Lung (tissue), 11 donors: ENCODE measurements at regions not wholly inside any gene's neighbourhood (a gene's known extent, or its start where the extent isn't known, plus 50 kb on each side); places are given as distances from the start of the nearest gene placed in this dataset.
A peak's percentile ranks its signal among the peaks of the same experiment; 100 is the strongest.

ENCODE experiments used
- ATAC-seq: fragments of 200-7000 bp; cut with Tn5 transposase; one replicate; pipeline ENCODE4 v1.9.1; 2020; ENCODE audit warnings: moderate number of reproducible peaks; ENCODE audit not compliant: insufficient read depth, low FRiP score
- DNase-seq, 3 donors: peaks; one replicate each; pipeline ENCODE4 v3.0.0-alpha.2; 2013 to 2017
- H3K27ac ChIP-seq, 2 donors: one replicate each; pipeline ENCODE4 v1.5.1; 2013; ENCODE audit warnings: mild to moderate bottlenecking in 2 of 2, moderate library complexity in 2 of 2, control low read depth in 1 of 2, inconsistent platforms in 1 of 2, low read depth in 1 of 2, low read length in 1 of 2
- H3K27me3 ChIP-seq, 3 donors: one replicate each; pipeline ENCODE4 v1.5.1; 2013; ENCODE audit warnings: low read length in 2 of 3; ENCODE audit not compliant: control insufficient read depth in 3 of 3, insufficient read depth in 3 of 3
- H3K36me3 ChIP-seq, 4 donors: one replicate each; pipeline ENCODE4 v1.5.1; 2013; ENCODE audit warnings: low read length in 4 of 4, mild to moderate bottlenecking in 1 of 4, moderate library complexity in 1 of 4; ENCODE audit not compliant: control insufficient read depth in 4 of 4, insufficient read depth in 4 of 4
- H3K4me1 ChIP-seq, 5 donors: one replicate each; pipeline ENCODE4 v1.5.1; 2013; ENCODE audit warnings: low read length in 5 of 5, mild to moderate bottlenecking in 2 of 5, moderate library complexity in 1 of 5; ENCODE audit not compliant: control insufficient read depth in 5 of 5, insufficient read depth in 5 of 5
- H3K4me3 ChIP-seq: one replicate; pipeline ENCODE4 v1.5.1; 2013; ENCODE audit warnings: mild to moderate bottlenecking, control low read depth, moderate library complexity
- H3K9ac ChIP-seq, 2 donors: one replicate each; pipeline ENCODE4 v1.5.1; 2013; ENCODE audit warnings: low read length in 2 of 2, control low read depth in 1 of 2; ENCODE audit not compliant: insufficient read depth in 1 of 2
- H3K9me3 ChIP-seq, 4 donors: one replicate each; pipeline ENCODE4 v1.5.1; 2013; ENCODE audit warnings: low read length in 3 of 4, mild to moderate bottlenecking in 1 of 4, moderate library complexity in 1 of 4; ENCODE audit not compliant: control insufficient read depth in 4 of 4, insufficient read depth in 3 of 4
- WGBS, 2 donors: extraction: QIAGEN DNeasy Blood & Tissue Kit; methylation state at CpG; one replicate each; pipeline ENCODE4 v1.1.7; 2013; 5-methylcytosine and 5-hydroxymethylcytosine counted together
- TF ChIP-seq, protein P1 (sequence below): IDR thresholded peaks from 2 replicates; pipeline ENCODE4 v1.5.1; 2012; ENCODE audit warnings: mild to moderate bottlenecking; ENCODE audit errors: control extremely low read depth, extremely low read depth
- donor health status: control.
- donor health status: control.
- donor health status: Bipolar disorder and iron deficiency.
- donor health status: healthy.
- donor health status: DM: yes; HTN: yes; CAD: no.

DNA sequence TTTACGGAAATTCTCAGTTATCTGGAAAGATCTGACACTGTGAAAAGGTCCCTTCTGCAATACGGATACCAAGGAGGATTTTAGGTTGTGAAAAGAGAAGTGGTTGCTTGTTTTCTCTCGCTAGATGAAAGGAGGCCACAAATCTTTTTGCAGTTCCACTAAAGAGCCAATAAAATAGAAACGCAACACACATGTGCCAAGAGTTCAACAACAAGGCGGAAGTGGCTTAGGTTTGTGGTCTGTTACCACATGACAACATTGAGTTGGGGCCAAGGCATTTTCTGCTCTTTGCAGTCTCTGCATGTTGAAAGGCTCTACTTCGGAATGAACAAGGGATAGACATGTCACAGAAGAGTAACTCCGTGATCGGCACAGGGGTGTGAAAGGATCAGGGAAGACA lies 115.7 kb upstream of the OSR1 start:
- Histone ChIP-seq H3K4me1 (peaks cover 0 to 2% (median 0%) of the 10 kb centered on the region in 5 donors), H3K27ac (no peak overlapping the region), H3K4me3 (no peak overlapping the region), H3K9me3 (peaks cover 0 to 2% (median 0%) of the 10 kb centered on the region in 4 donors), H3K9ac (no peak overlapping the region), H3K36me3 (no peaks in the 10 kb centered on the region), H3K27me3 (no peaks in the 10 kb centered on the region)
- peak in 1 of 3 donors; percentile 43 for DNase-seq
- TF ChIP-seq, protein P1, sequence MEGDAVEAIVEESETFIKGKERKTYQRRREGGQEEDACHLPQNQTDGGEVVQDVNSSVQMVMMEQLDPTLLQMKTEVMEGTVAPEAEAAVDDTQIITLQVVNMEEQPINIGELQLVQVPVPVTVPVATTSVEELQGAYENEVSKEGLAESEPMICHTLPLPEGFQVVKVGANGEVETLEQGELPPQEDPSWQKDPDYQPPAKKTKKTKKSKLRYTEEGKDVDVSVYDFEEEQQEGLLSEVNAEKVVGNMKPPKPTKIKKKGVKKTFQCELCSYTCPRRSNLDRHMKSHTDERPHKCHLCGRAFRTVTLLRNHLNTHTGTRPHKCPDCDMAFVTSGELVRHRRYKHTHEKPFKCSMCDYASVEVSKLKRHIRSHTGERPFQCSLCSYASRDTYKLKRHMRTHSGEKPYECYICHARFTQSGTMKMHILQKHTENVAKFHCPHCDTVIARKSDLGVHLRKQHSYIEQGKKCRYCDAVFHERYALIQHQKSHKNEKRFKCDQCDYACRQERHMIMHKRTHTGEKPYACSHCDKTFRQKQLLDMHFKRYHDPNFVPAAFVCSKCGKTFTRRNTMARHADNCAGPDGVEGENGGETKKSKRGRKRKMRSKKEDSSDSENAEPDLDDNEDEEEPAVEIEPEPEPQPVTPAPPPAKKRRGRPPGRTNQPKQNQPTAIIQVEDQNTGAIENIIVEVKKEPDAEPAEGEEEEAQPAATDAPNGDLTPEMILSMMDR = no peak
- 36 to 65% methylated on average over 8 of the region's 8 CpGs for WGBS, 2 donors
- no peak for ATAC-seq

DNA sequence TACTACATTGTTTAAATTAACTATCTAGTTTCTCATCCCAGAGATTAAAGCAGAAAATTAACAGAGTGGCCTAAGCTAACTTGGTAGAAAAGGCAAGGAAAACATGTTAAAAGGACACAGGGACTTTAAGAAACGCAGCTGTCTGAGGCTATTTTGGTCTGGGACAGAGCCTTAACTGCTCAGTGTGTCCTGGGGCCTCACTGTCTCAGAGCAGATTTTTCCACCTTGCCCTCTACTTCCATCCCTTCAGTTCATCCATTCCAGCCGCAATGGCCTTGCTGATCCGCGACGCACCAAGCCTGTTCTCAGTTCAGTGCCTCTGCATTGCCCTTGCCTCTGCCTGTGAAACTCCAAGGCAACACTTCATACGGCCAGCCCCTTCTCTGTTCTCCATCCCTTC lies 114.9 kb upstream of the OSR1 start:
- TF ChIP-seq, protein P1 = no peak
- Histone ChIP-seq H3K27me3 (no peaks in the 10 kb centered on the region), H3K4me3 (no peak overlapping the region), H3K4me1 (peaks cover 0 to 2% (median 0%) of the 10 kb centered on the region in 5 donors), H3K9me3 (peaks cover 0 to 2% (median 0%) of the 10 kb centered on the region in 4 donors), H3K9ac (no peak overlapping the region), H3K36me3 (no peaks in the 10 kb centered on the region), H3K27ac (no peak overlapping the region)
- no peak for ATAC-seq
- WGBS, 2 donors = 71 to 73% methylated on average over 6 of the region's 6 CpGs
- DNase-seq = no peak

DNA sequence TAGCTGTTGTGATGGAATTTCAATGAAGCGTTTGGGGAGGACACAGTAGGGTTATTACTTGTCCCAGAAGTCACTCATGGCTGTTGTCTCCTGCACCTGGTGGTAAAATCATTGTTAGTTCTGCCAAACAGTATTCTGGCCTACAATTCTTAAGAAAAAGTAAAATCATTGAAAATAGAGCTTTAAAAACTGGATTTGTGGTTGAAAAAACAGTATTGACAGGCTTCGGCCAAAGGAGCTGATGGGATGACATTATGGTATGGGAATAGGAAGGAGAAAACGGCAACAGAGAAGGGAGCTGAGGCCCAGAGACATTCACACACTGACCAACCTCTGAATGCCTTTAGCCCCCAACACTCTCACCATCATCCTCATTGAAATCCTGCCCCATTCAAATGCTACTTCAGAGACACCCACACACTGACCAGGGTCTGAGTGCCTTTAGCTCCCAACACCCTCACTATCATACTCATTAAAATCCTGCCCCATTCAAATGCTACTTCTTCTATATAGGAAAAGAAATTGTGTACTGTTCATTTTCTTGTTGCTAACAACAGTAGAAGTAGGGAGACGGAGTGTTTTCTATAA lies 114.1 kb upstream of the OSR1 start:
- H3K27ac ChIP-seq = no peak overlapping the region
- no peaks in the 10 kb centered on the region for H3K27me3 ChIP-seq
- WGBS, 2 donors = 76 to 82% methylated on average over 4 of the region's 4 CpGs
- no peak overlapping the region for H3K9ac ChIP-seq
- TF ChIP-seq, protein P1 = no peak
- no peak overlapping the region for H3K4me3 ChIP-seq
- H3K4me1 ChIP-seq = peaks cover 0 to 2% (median 0%) of the 10 kb centered on the region in 5 donors
- DNase-seq (no peak), ATAC-seq (no peak)
- H3K9me3 ChIP-seq = peaks cover 0 to 2% (median 0%) of the 10 kb centered on the region in 4 donors
- H3K36me3 ChIP-seq = no peaks in the 10 kb centered on the region

DNA sequence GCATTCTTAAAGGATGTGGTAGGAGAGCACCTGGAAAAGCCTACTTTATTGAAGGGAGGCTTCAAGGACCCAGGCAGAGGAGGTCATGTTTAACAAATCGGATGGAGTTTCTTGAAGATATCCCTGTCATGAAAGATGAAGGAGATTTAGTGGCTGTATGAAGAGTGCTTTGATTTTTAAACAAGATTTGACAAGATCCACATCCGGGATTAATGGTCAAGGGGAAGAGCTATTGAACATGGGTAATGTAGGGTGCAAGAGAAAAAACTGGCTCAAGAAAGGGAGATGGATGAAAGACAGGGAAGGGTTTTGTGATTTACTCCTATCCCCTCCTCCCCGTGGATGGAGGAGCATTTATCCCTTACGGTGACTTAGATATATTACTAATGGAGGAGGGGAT lies 113.1 kb upstream of the OSR1 start:
- ATAC-seq = no peak
- 90 to 92% methylated on average over 4 of the region's 4 CpGs for WGBS, 2 donors
- Histone ChIP-seq H3K4me3 (no peak overlapping the region), H3K9me3 (peaks cover 0 to 2% (median 0%) of the 10 kb centered on the region in 4 donors), H3K27ac (no peak overlapping the region), H3K9ac (no peak overlapping the region), H3K36me3 (no peaks in the 10 kb centered on the region), H3K27me3 (no peaks in the 10 kb centered on the region), H3K4me1 (peaks cover 0 to 2% (median 0%) of the 10 kb centered on the region in 5 donors)
- DNase-seq = no peak
- TF ChIP-seq, protein P1 = no peak
